GM19324 (cell line): ENCODE measurements at regions not wholly inside any gene's neighbourhood (a gene's known extent, or its start where the extent isn't known, plus 50 kb on each side); places are given as distances from the start of the nearest gene placed in this dataset.
A peak's percentile ranks its signal among the peaks of the same experiment; 100 is the strongest.

Experiments used
- ATAC-seq: cut with Tn5 transposase; IDR thresholded peaks from one replicate; pipeline ENCODE4 v1.9.1; 2021; ENCODE audit warnings: mild to moderate bottlenecking, moderate library complexity; ENCODE audit not compliant: unreplicated experiment, low FRiP score

- ATAC-seq, result peak; percentile 80
Measured at GRCh38 chr4:176002007-176002613, 63.5 kb upstream of the WDR17 start.

GRCh38 chr4:176005766-176006165 lies 59.9 kb upstream of the WDR17 start:
- ATAC-seq, result no peak

- ATAC-seq, result no peak
Measured at GRCh38 chr4:176009254-176009653, 56.4 kb upstream of the WDR17 start.

- no peak for ATAC-seq
Measured at GRCh38 chr4:176011529-176011928, 54.1 kb upstream of the WDR17 start.

GRCh38 chr4:176013476-176014247 lies 52.0 kb upstream of the WDR17 start:
- ATAC-seq, result peak; percentile 95

- ATAC-seq, result no peak
Measured at GRCh38 chr4:176014583-176015108, 51.0 kb upstream of the WDR17 start.
